Astrocyte (in vitro differentiated cells and primary cell): ENCODE measurements at regions not wholly inside any gene's neighbourhood (a gene's known extent, or its start where the extent isn't known, plus 50 kb on each side); places are given as distances from the start of the nearest gene placed in this dataset.

Source experiments
- EZH2 ChIP-seq: IDR thresholded peaks from 2 replicates; pipeline ENCODE4 v1.6.1; 2012; ENCODE audit warnings: mild to moderate bottlenecking, low read length, inconsistent platforms; ENCODE audit not compliant: insufficient read depth
- TF ChIP-seq, protein P1 (sequence below): IDR thresholded peaks from 2 replicates; pipeline ENCODE4 v1.5.1; 2011; ENCODE audit warnings: low read depth, mild to moderate bottlenecking, inconsistent platforms, low read length, moderate library complexity; ENCODE audit not compliant: insufficient read depth

DNA sequence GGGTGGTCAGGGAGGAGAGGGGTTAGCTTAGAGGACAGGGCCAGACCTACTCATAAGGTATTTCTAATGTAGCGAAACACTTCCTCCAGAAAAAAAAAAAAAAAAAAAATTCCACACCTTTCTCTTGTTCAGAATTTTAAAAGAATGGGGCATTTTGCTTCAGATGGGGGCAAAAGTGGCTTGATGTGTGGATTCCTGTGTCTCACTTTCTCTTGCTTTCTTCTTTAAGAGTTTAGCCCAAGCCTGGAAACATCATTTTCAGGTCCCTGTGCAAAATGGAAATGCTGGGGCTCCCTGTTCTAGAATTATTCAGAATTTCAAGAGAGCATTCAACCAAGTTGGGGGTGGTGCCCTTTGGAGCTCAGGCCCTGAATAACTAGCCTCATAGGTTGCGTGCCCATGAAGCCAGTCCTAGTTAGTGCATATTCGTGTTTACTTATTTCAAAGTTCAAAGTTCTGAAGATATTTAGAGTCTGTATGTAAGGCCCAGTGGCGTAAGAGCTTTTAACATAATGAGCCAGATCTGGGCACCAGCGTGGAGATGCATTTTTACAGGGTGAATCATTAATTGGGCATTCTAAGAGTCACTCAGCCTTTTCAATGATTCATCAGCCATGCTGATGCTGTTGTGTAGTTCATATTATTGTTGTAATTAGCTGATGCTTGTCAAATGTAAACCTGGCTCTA lies 104.5 kb downstream of the RPLP1 start:
- TF ChIP-seq, protein P1, sequence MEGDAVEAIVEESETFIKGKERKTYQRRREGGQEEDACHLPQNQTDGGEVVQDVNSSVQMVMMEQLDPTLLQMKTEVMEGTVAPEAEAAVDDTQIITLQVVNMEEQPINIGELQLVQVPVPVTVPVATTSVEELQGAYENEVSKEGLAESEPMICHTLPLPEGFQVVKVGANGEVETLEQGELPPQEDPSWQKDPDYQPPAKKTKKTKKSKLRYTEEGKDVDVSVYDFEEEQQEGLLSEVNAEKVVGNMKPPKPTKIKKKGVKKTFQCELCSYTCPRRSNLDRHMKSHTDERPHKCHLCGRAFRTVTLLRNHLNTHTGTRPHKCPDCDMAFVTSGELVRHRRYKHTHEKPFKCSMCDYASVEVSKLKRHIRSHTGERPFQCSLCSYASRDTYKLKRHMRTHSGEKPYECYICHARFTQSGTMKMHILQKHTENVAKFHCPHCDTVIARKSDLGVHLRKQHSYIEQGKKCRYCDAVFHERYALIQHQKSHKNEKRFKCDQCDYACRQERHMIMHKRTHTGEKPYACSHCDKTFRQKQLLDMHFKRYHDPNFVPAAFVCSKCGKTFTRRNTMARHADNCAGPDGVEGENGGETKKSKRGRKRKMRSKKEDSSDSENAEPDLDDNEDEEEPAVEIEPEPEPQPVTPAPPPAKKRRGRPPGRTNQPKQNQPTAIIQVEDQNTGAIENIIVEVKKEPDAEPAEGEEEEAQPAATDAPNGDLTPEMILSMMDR, result no peak
- no peak for TF ChIP-seq EZH2
